Right ventricle myocardium superior (tissue), 1 donor: ENCODE measurements at regions not wholly inside any gene's neighbourhood (a gene's known extent, or its start where the extent isn't known, plus 50 kb on each side); places are given as distances from the start of the nearest gene placed in this dataset.

Experiments
- ATAC-seq: fragments of 200-7000 bp; cut with Tn5 transposase; one replicate; pipeline ENCODE4 v1.9.1; 2020; ENCODE audit warnings: mild to moderate bottlenecking; ENCODE audit not compliant: poor library complexity
- DNase-seq: peaks from one replicate; pipeline ENCODE4 v3.0.0-alpha.2; 2020
- intact Hi-C: fragments of 100-400 bp; cut with DNase I; formaldehyde crosslinking; loops from one replicate; pipeline ENCODE4 v1.11.2; 2022
- donor health status: DM: no; HTN: yes; CAD: no; lungs with severe emphysema.

GRCh38 chr5:82355496-82355895 lies 77.3 kb upstream of the RPS23 start:
- intact Hi-C loops: no loop called here
- ATAC-seq (peak; percentile 47), DNase-seq (peak; percentile 66)

DNA sequence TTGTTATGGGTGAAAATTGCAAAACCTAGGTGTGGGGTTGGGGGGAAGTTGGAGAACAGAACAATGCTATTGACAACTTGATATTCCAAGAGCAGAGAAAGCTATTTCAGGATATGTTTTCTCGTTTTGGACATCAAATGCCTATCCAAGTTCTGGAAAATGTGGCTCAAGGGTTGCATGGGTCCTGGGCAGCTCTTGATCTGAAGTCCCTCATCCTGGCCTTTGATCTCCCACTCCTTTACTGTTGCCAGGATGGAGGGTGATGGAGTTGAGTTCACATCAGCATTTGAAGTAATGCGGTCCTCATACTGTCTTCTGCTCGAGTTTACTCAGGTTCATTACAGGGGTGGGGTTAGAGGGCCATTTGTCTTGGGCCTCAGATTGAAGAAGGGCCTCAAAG lies 76.9 kb upstream of the RPS23 start:
- intact Hi-C loops: no loop called here
- DNase-seq: no peak
- no peak for ATAC-seq

- intact Hi-C loops: loop anchor here (5.0 kb wide), 1 partner anchor 1208 kb away; no protein-coding TSS in a partner anchor
- no peak for DNase-seq
- ATAC-seq: no peak
Observed at GRCh38 chr5:82354543-82354942, 76.4 kb upstream of the RPS23 start.

- ATAC-seq: no peak
- intact Hi-C loops: loop anchor here (5.0 kb wide), 1 partner anchor 1209 kb away; no protein-coding TSS in a partner anchor
- no peak for DNase-seq
Observed at GRCh38 chr5:82353522-82353921, 75.4 kb upstream of the RPS23 start.

DNA sequence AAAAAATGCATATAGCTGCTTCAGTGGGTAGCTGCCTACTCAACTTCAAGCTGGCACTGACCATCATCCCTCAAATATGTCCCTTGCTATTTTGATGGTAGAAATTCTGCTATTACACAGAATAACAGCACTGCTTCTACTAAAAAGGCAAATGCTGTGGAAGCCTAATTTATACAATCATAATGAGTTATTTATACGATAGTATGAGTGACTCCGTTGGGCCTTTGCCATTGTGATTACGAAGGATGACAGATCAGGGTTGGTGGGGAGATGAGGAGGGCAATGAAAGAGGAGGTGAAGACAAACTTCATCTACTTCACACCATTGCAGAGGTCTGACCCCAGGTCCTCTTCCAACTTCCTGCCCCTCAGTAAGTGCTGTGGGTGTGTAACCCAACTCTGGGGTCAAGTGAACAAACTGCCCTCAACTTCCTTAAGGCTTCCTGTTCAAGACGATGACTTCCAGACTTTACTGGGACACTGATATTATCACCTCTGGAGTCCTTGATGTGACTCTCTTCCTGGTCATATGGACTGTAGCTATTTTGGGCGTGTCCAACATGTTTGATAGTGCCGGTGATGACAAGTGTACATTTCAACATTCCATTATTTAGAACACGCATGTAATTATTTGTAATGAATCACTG lies 74.1 kb upstream of the RPS23 start:
- intact Hi-C loops: loop anchor here (5.0 kb wide), 1 partner anchor 1210 kb away; no protein-coding TSS in a partner anchor
- no peak for ATAC-seq

DNA sequence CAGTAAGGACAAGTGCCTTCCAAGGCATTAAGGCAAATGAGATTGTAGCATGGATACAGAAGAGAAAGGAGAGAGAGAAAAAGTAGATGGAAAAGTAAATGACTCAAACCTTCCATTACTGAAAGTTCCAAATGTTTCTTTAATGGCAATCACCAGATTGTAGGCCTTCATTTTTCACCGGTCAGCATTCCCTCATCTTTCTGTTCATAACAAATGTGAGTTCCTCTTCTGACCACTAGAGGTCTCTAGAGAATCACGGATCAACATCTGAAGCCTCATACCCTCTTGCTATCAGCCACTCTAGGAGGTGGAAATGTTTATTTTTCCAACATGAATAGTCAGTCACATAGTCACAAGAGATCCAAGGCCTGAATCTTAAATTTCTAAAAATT lies 73.6 kb upstream of the RPS23 start:
- no peak for DNase-seq
- intact Hi-C loops: loop anchor here (5.0 kb wide), 1 partner anchor 1211 kb away; no protein-coding TSS in a partner anchor
- ATAC-seq: peak; percentile 75

More for the DNA sequence above, 74.1 kb upstream of the RPS23 start:
- no peak for DNase-seq

GRCh38 chr5:82351297-82351696 lies 73.1 kb upstream of the RPS23 start:
- ATAC-seq (no peak), DNase-seq (no peak)
- intact Hi-C loops: loop anchor here (5.0 kb wide), 1 partner anchor 1211 kb away; no protein-coding TSS in a partner anchor

GRCh38 chr5:82349652-82350051 lies 71.5 kb upstream of the RPS23 start:
- ATAC-seq (no peak), DNase-seq (no peak)
- intact Hi-C loops: loop anchor here (5.0 kb wide), 1 partner anchor 1213 kb away; no protein-coding TSS in a partner anchor

DNA sequence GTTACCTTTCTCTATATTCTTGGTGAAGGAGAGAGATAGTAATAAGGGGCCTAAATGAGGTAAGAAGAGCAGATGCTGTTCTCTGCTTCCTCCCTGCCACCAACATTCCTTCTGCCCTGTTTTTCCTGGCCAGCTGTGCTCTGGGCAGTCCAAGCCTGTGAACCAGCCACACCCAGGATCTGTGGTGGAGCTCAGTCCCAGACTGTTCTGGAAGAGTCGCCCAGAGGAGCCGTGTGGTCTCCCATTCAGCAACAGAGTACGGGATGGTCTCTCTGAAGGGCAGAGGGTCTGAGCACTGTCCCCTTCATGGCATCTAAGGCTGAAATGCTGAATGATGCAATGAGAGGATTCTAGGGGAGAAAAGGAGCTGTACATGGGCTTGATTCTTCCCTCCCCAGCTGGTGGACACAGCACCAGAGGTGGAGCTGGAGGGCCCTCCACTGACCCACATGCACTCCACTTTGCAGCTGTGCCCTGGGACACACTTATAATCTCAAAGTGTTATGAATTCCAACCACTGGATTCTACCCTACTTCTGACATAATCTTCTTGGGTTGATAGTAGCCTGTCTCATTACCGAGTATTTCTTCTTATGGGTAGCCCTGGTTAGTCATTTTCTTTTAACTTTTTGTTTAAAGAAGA lies 70.8 kb upstream of the RPS23 start:
- ATAC-seq (peak; percentile 31), DNase-seq (no peak)
- intact Hi-C loops: no loop called here

- intact Hi-C loops: no loop called here
- ATAC-seq: peak; percentile 62
- peak; percentile 52 for DNase-seq
Observed at GRCh38 chr5:82347201-82347865, 69.2 kb upstream of the RPS23 start.

- intact Hi-C loops: no loop called here
- no peak for DNase-seq
- ATAC-seq: peak; percentile 42
Observed at GRCh38 chr5:82346399-82347165, 68.4 kb upstream of the RPS23 start.

DNA sequence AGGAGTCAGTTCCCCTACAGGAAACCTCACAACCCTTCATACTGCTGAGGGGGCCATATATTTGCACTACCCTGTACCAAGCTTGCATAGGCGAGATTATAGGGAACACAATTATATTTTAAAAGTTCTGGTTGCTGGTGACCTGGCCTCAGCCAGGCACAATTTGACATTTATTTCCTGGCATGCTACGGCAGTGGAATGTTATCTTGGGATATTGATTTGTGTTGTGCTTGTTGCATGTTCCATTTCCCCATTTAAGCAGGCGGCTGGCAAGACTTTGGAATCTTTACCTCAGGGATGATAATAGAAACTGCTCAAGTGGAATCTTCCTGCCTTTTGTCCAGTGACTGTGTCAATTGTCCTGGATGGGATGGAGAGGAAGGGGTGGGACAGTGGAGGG lies 67.0 kb upstream of the RPS23 start:
- no peak for DNase-seq
- ATAC-seq: peak; percentile 17
- intact Hi-C loops: no loop called here

DNA sequence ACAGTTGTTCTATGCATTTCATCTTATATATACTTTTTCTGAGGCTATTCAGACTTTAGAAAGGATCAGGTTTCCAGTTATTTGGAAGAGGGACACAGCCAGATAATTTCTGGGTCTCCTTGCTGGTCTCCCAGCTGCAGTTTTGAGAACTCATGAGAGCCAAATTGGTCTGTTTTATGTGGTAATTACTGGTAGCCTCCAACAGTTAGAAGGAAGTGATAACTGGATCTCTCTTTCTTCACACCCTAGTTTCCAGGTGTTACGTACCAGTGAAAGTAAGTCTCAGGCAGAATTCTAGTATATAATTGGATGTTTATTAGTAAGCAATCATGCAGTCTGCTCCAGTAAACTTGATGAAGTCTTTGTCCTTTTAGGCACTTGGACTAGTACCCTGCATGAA lies 63.2 kb upstream of the RPS23 start:
- intact Hi-C loops: no loop called here
- ATAC-seq (no peak), DNase-seq (no peak)

DNA sequence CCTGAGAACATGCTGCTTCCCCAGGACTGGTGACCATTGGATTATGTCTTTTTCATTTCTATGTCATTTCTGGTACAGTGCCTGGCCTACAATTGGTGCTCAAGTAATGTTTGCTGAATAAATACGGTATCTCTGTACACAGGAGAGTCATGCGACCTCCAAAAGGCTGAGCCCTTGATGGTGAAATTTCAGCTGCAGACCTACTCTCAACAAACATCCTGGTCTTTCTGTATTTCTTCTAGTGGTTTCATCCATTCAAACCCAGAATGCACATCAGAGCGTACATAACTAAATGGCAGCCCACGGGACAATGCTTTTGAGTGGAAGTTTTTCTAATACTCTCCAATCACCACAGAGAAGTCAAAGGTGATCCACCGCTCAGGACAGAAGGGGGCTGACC lies 62.6 kb upstream of the RPS23 start:
- ATAC-seq: no peak
- intact Hi-C loops: no loop called here

GRCh38 chr5:82339792-82340191 lies 61.6 kb upstream of the RPS23 start:
- DNase-seq (no peak), ATAC-seq (no peak)
- intact Hi-C loops: no loop called here

More for the DNA sequence above, 62.6 kb upstream of the RPS23 start:
- no peak for DNase-seq

- DNase-seq (no peak), ATAC-seq (no peak)
- intact Hi-C loops: no loop called here
Observed at GRCh38 chr5:82338771-82339373, 60.7 kb upstream of the RPS23 start.

GRCh38 chr5:82336959-82337351 lies 58.8 kb upstream of the RPS23 start:
- intact Hi-C loops: no loop called here
- DNase-seq (no peak), ATAC-seq (no peak)

DNA sequence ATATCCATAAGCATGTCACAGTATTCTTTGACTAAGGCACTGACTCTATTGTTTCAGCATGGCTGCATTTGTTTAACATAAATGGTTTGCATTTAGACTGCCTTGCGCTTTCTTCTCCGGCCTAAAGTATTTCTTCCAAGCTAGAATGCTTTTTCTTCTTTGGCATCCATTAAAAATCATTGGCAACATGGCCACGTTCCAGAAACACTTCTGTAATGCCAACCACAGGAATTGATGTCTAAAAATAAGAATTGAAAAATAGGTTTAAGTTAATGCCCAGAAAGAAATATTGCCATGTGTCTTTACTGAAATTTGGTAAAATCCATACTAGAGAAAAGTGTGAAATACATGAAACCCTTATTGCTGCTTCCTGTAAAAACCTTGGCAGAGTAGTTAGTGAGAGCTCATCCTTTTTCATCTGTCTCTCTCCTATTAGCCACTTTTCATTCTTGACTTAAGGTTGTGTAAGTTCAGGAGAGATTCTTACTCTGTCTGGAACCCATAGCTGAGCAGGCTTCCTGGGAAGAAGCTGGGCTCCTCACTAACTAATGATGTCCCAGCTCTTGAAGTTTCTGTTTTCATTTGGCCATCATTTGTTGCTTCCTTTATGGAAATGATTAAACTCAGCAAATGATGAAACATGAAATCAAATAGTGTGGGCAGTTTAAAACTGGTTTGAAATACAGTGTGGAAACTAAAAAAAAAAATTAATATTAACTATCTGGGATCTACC lies 58.2 kb upstream of the RPS23 start:
- intact Hi-C loops: no loop called here
- ATAC-seq: no peak

More for the DNA sequence above, 58.2 kb upstream of the RPS23 start:
- DNase-seq: no peak
